BLaER1 (cell line): ENCODE measurements at regions not wholly inside any gene's neighbourhood (a gene's known extent, or its start where the extent isn't known, plus 50 kb on each side); places are given as distances from the start of the nearest gene placed in this dataset.

Experiments
- H3K27ac ChIP-seq: shearing (Covaris generic); formaldehyde crosslinking; 2 replicates; pipeline ENCODE4 v1.8.1; 2022
- H3K27me3 ChIP-seq: shearing (Covaris generic); formaldehyde crosslinking; 2 replicates; pipeline ENCODE4 v1.8.1; 2022
- H3K36me3 ChIP-seq: shearing (Covaris generic); formaldehyde crosslinking; 2 replicates; pipeline ENCODE4 v1.8.1; 2022
- H3K4me1 ChIP-seq: shearing (Covaris generic); formaldehyde crosslinking; 2 replicates; pipeline ENCODE4 v1.8.1; 2022
- H3K4me2 ChIP-seq: shearing (Covaris generic); formaldehyde crosslinking; 2 replicates; pipeline ENCODE4 v1.8.1; 2022
- H3K4me3 ChIP-seq: shearing (Covaris generic); formaldehyde crosslinking; 2 replicates; pipeline ENCODE4 v1.8.1; 2022
- H3K9ac ChIP-seq: shearing (Covaris generic); formaldehyde crosslinking; 2 replicates; pipeline ENCODE4 v1.8.1; 2022
- H3K9me3 ChIP-seq: shearing (Covaris generic); formaldehyde crosslinking; 2 replicates; pipeline ENCODE4 v1.8.1; 2022
- H4K20me1 ChIP-seq: shearing (Covaris generic); formaldehyde crosslinking; 2 replicates; pipeline ENCODE4 v1.8.1; 2022
- Cebpa-rat ChIP-seq: shearing (Covaris generic); IDR thresholded peaks from 2 replicates; pipeline ENCODE4 v1.8.1; 2022

DNA sequence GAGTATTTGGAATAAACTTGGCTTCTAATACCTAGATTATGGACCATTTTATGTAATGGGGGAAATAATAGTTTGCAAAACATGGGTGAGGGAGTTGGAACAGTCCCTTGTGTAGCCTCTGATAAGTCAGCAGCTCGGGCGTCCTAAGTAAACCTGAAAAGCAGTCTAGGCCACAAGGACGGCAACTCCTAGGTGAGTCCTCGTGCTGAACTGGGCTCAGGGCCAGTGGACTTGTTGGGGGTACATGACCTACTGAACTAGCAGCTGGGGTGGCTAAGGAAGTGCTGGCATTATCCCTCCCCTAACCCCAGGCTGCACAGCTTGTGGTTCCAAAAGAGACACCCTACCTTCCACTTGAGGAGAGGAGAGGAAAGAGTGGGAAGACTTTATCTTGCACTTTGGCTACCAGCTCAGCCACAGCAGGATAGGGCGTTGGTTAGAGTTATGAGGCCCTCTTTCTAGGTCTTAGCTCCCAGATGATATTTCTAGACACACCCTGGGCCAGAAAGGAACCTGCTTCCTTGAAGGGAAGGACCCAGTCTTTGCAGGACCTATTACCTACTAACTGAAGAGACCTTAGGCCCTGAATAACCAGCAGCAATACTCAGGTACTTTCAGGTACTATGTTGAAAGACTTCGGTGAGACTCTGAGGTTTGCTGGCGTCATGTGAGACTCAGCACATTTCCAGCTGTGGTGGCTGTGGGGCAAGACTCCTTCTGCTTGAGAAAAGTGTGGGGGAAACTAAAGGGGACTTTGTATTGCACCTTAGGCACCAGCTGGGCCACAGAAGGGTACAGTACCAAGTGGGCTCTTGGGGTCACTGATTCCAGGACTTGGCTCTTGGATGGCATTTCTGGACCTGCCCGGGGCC, 71.0 kb downstream of the AQP4 start:
- H3K36me3 ChIP-seq, result no peaks in the 10 kb centered on the region
- no peak overlapping the region for H3K27ac ChIP-seq
- H3K9ac ChIP-seq, result no peak overlapping the region
- no peaks in the 10 kb centered on the region for H3K4me1 ChIP-seq
- no peaks in the 10 kb centered on the region for H4K20me1 ChIP-seq
- 0 out of 2 replicates have a peak, but pooled peaks cover 3% of the 10 kb centered on the region for H3K9me3 ChIP-seq
- no peaks in the 10 kb centered on the region for H3K27me3 ChIP-seq
- H3K4me2 ChIP-seq, result no peak overlapping the region
- no peak for TF ChIP-seq Cebpa-rat
- no peak overlapping the region for H3K4me3 ChIP-seq

DNA sequence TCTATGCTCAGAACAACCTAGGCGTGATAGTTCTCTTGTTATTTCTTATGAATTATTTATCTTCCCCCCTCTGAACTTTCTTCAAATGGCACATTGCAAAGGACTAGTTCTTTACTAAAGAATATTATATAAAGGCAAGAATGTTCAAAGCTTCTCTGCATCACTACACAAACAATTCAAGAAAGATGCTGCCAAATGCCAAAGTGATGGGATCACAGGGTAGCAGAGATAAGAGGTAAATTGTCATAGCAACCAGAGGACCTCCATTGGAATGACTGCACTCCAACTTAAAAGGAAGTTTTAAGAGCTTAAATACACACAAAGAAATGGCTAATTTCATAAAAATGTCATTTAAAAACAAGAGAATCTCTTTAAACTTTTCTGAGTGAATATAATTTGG, 72.8 kb downstream of the AQP4 start:
- TF ChIP-seq Cebpa-rat, result no peak
- H4K20me1 ChIP-seq, result no peaks in the 10 kb centered on the region
- no peak overlapping the region for H3K4me3 ChIP-seq
- no peak overlapping the region for H3K27ac ChIP-seq
- H3K4me2 ChIP-seq, result no peak overlapping the region
- no peaks in the 10 kb centered on the region for H3K9me3 ChIP-seq
- no peaks in the 10 kb centered on the region for H3K36me3 ChIP-seq
- no peak overlapping the region for H3K9ac ChIP-seq
- H3K27me3 ChIP-seq, result no peaks in the 10 kb centered on the region
- H3K4me1 ChIP-seq, result no peaks in the 10 kb centered on the region

DNA sequence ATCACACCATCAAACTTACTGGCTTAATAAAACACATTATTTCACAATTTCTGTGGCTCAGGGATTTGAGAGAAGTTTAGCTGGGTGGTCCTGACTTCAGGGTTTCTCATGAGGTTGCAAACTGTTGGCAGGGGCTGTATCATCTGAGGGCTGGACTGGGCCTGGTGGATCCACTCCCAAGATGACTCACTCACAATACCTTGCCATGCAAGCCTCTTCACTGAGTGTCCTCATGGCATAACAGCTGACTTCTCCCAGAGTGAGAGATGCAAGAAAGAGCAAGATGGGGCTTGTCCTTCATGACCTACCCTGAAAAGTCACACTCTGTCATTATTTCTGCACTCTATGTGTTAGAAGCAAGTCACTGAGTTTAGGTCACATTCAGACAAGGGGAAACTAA, 73.8 kb downstream of the AQP4 start:
- no peak overlapping the region for H3K9ac ChIP-seq
- no peaks in the 10 kb centered on the region for H3K27me3 ChIP-seq
- no peaks in the 10 kb centered on the region for H3K9me3 ChIP-seq
- H3K4me3 ChIP-seq, result no peak overlapping the region
- TF ChIP-seq Cebpa-rat, result no peak
- H3K4me2 ChIP-seq, result no peak overlapping the region
- no peaks in the 10 kb centered on the region for H3K36me3 ChIP-seq
- no peaks in the 10 kb centered on the region for H3K4me1 ChIP-seq
- H3K27ac ChIP-seq, result no peak overlapping the region
- H4K20me1 ChIP-seq, result no peaks in the 10 kb centered on the region

DNA sequence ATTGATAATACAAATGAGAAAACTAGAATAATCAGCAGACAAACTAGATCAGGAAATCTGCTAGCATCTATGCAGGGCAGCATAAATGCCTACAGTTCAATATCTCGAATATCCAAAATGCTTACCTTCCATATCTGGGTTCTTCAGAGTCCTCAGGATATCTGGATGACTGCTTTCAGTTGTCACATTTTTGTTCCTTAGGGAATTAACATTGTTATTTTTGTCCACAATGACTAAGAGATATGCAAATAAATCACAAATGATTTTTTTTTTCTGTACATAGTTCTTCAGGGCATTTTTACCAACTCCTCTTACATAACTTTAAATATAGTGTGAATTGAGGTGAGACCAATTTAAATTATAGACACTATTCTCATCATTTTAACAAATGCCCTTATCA, 80.9 kb downstream of the AQP4 start:
- H3K9ac ChIP-seq, result no peak overlapping the region
- peak overlapping the region; percentile 48 for H3K4me2 ChIP-seq
- H4K20me1 ChIP-seq, result no peaks in the 10 kb centered on the region
- TF ChIP-seq Cebpa-rat, result no peak
- H3K4me1 ChIP-seq, result peaks cover 20% of the 10 kb centered on the region
- H3K36me3 ChIP-seq, result no peaks in the 10 kb centered on the region
- H3K27ac ChIP-seq, result no peak overlapping the region
- no peaks in the 10 kb centered on the region for H3K27me3 ChIP-seq
- no peaks in the 10 kb centered on the region for H3K9me3 ChIP-seq
- H3K4me3 ChIP-seq, result no peak overlapping the region

DNA sequence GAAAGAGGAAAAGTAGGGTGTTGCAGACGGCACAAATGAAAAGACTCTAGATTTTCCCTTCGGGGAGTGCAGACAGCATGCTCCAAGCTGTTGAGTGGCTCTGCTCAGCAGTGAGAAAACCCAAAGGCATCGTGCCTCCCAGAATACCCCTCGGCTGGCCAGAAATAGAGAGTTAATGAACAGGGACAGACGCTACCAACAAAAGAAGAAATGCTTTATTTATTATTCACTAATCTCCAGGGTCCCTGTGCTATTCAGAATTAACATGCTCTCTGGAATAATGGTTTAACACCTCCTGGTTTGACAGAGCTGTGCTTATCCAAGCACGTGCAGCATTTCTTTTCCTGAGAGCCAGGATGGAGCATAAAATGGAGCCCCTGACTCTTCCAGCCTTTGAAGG, 82.3 kb downstream of the AQP4 start:
- no peak overlapping the region for H3K4me3 ChIP-seq

DNA sequence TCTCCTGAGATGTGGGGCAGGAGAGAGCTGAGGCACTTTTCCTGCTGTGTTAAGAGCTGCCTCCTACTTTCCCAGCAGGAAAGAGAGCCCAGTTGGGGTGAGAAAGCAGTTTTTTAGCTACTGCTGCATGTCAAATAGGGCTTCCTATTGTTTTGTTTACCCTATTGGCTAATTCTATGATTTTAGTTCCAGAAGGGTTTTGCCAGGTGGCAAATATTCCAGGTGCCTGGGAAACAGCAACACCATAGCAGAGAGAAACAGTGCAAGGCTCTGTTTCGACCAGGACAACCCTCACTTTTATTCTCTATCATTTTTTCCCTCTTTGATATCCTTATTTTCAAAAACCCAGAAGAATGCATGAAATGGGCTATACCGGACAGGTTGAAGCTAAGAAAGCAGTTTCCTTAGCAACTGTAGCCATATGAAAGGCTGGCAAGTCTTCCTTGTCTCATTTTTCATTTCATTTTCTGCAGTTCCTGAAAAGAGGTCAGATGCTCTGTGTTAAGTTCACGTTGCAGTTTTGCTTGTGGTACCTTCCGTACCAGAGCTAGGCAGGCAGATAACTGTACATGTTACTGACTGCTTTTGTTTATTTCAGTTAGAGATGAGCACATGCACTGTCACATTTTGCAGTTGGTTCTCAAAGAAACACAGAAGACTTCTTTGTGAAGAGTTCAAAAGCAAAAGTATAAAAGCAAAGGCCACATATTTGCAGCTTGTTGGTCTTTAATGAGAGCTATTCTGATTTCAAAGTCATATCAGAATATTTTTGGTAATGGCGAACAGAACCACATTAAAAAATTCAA, 84.8 kb downstream of the AQP4 start:
- no peaks in the 10 kb centered on the region for H3K36me3 ChIP-seq
- no peak overlapping the region for H3K4me3 ChIP-seq
- TF ChIP-seq Cebpa-rat, result no peak
- no peak overlapping the region for H3K27ac ChIP-seq
- no peak overlapping the region for H3K4me2 ChIP-seq
- H3K4me1 ChIP-seq, result peaks cover 18% of the 10 kb centered on the region
- no peaks in the 10 kb centered on the region for H4K20me1 ChIP-seq
- H3K9ac ChIP-seq, result no peak overlapping the region
- H3K9me3 ChIP-seq, result no peaks in the 10 kb centered on the region
- no peaks in the 10 kb centered on the region for H3K27me3 ChIP-seq

More for the DNA sequence above, 82.3 kb downstream of the AQP4 start:
- Histone ChIP-seq H4K20me1 (no peaks in the 10 kb centered on the region), H3K27me3 (no peaks in the 10 kb centered on the region), H3K36me3 (no peaks in the 10 kb centered on the region), H3K9me3 (no peaks in the 10 kb centered on the region), H3K4me2 (no peak overlapping the region), H3K27ac (no peak overlapping the region), H3K9ac (no peak overlapping the region), H3K4me1 (peaks cover 20% of the 10 kb centered on the region)
- no peak for TF ChIP-seq Cebpa-rat

DNA sequence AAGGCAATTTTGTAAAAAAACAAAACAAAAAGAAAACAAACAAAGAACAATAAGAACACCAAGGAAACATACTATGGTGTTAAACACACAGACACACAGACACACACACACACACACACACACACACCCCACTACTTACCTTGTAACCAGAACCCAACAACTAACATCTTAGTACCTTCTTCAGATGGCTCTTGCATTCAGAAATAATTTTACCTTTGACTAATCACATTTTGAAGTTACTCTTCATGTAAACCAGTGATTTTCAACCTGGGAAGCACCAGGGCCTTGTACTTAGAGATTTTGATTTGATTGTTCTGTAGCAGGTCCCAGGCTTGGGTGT, 87.5 kb downstream of the AQP4 start:
- Histone ChIP-seq H3K9ac (no peak overlapping the region), H3K36me3 (no peaks in the 10 kb centered on the region), H3K4me1 (no peaks in the 10 kb centered on the region), H3K27me3 (no peaks in the 10 kb centered on the region), H3K9me3 (no peaks in the 10 kb centered on the region), H3K4me3 (no peak overlapping the region), H3K4me2 (no peak overlapping the region), H4K20me1 (no peaks in the 10 kb centered on the region), H3K27ac (no peak overlapping the region)
- no peak for TF ChIP-seq Cebpa-rat

DNA sequence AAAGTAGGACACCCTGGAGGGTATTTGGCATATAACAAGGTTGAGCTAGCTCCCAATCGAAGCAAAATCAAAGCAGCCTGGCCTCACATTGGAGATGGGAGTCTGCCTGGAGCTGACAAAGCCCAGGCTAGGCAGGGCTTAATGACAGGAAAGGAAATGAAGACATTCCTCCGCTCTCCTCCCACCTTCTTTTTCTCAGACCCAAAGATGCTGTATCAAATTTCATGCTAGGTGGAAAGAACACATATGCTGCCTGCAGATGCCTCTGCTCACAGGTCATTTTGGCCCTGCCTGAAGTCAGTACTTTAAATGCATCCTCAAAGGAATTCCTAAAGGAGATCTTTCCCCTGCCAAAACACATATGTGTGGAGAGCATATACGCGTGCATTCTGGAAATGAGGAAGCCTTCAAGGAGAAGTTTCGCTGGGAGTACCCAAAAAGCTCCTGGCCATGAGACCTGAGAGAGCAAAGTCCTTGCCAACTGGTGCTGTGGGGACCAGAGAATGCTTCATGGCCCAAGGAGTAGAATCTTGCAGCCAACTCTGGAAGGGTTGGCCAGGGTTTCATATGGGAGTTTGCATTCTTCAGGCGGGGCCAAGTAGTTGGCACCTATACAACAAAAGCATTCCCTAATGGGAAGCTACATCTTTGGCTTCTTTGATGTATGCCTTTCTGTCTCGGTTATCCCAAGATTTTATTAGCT, 88.0 kb downstream of the AQP4 start:
- Histone ChIP-seq H4K20me1 (no peaks in the 10 kb centered on the region), H3K9ac (no peak overlapping the region), H3K4me2 (no peak overlapping the region), H3K27me3 (no peaks in the 10 kb centered on the region), H3K9me3 (no peaks in the 10 kb centered on the region), H3K27ac (no peak overlapping the region), H3K4me3 (no peak overlapping the region), H3K36me3 (no peaks in the 10 kb centered on the region), H3K4me1 (no peaks in the 10 kb centered on the region)
- no peak for TF ChIP-seq Cebpa-rat

DNA sequence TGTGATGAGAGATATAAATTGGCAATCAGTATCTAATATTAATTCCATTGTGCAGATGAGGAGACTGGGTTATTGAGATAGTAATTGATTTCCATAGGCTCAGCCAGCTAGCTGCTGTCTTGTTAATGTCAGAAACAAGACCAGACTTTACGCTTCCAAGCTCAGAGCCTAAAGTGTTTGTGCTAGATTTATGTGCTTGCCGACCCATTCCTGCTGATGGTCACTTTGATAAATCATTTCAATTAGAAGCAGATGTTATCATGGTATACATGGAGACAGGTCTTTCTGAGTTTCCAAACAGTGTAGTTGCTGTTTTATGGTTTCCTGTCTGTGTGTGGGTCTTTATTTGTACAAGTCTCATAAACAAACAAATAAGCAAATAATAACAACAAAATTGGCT, 92.8 kb downstream of the AQP4 start:
- H3K36me3 ChIP-seq, result no peaks in the 10 kb centered on the region
- H3K9ac ChIP-seq, result no peak overlapping the region
- no peak overlapping the region for H3K27ac ChIP-seq
- no peak overlapping the region for H3K4me3 ChIP-seq
- no peaks in the 10 kb centered on the region for H4K20me1 ChIP-seq
- TF ChIP-seq Cebpa-rat, result no peak
- no peak overlapping the region for H3K4me2 ChIP-seq
- no peaks in the 10 kb centered on the region for H3K4me1 ChIP-seq
- no peaks in the 10 kb centered on the region for H3K27me3 ChIP-seq
- H3K9me3 ChIP-seq, result no peaks in the 10 kb centered on the region

DNA sequence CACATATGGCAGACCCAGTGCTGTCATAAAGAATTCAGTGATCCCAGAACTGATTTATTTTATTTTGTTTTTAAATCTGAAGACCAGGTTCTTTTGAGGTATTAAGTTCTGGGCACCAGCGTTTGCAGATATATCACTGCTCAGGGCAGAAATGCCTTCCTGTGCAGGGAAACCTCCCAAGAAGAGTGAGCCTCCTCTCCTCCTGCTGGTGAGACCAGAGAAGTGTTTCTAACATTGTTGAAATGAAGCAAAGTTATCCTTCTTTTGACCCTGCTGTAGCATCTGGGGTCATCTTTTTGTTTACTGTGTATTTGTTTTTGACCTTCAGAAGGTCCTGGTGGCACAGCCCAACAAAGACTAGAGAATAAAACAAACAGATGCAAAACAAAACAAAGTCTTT, 94.0 kb downstream of the AQP4 start:
- no peak overlapping the region for H3K27ac ChIP-seq
- H3K4me1 ChIP-seq, result no peaks in the 10 kb centered on the region
- no peaks in the 10 kb centered on the region for H3K9me3 ChIP-seq
- no peak overlapping the region for H3K9ac ChIP-seq
- H3K36me3 ChIP-seq, result no peaks in the 10 kb centered on the region
- no peaks in the 10 kb centered on the region for H3K27me3 ChIP-seq
- H3K4me3 ChIP-seq, result no peak overlapping the region
- no peak for TF ChIP-seq Cebpa-rat
- no peak overlapping the region for H3K4me2 ChIP-seq
- H4K20me1 ChIP-seq, result no peaks in the 10 kb centered on the region
